Liver (tissue), 3 donors: ENCODE measurements at regions not wholly inside any gene's neighbourhood (a gene's known extent, or its start where the extent isn't known, plus 50 kb on each side); places are given as distances from the start of the nearest gene placed in this dataset.

Experiments used
- EGR1 ChIP-seq, 2 donors: IDR thresholded peaks; 2 replicates each; pipeline ENCODE4 v1.6.1; 2016 to 2018; ENCODE audit warnings: antibody characterized with exemption in 2 of 2, low read depth in 2 of 2
- FOXA1 ChIP-seq: IDR thresholded peaks from 2 replicates; pipeline ENCODE4 v1.6.1; 2016; ENCODE audit warnings: antibody characterized with exemption
- GABPA ChIP-seq, 2 donors: IDR thresholded peaks in 1 of 2; conservative IDR thresholded peaks in 1 of 2; 2 replicates each; pipeline ENCODE4 v1.6.1; 2016; ENCODE audit warnings: antibody characterized with exemption in 2 of 2, mild to moderate bottlenecking in 1 of 2, moderate library complexity in 1 of 2
- JUND ChIP-seq, 2 donors: IDR thresholded peaks; 2 replicates each; pipeline ENCODE4 v1.6.1; 2016; ENCODE audit warnings: antibody characterized with exemption in 2 of 2
- NR2F2 ChIP-seq: IDR thresholded peaks from 2 replicates; pipeline ENCODE4 v1.6.1; 2016; ENCODE audit warnings: antibody characterized with exemption
- RAD21 ChIP-seq, 2 donors: IDR thresholded peaks; 2 replicates each; pipeline ENCODE4 v1.6.1; 2016; ENCODE audit warnings: antibody characterized with exemption in 2 of 2, mild to moderate bottlenecking in 2 of 2
- SP1 ChIP-seq: IDR thresholded peaks from 2 replicates; pipeline ENCODE4 v1.6.1; 2018; ENCODE audit warnings: antibody characterized with exemption, mild to moderate bottlenecking
- TAF1 ChIP-seq: conservative IDR thresholded peaks from 2 replicates; pipeline ENCODE4 v1.6.1; 2016; ENCODE audit warnings: antibody characterized with exemption, mild to moderate bottlenecking
- YY1 ChIP-seq: IDR thresholded peaks from 2 replicates; pipeline ENCODE4 v1.6.1; 2016; ENCODE audit warnings: antibody characterized with exemption, mild to moderate bottlenecking
- TF ChIP-seq, protein P1 (sequence below): IDR thresholded peaks from 2 replicates; pipeline ENCODE4 v1.6.1; 2016; ENCODE audit warnings: antibody characterized with exemption, mild to moderate bottlenecking
- TF ChIP-seq, protein P2 (sequence below): fragments of 150-350 bp; IDR thresholded peaks from 2 replicates; pipeline ENCODE4 v1.5.1; 2017; ENCODE audit warnings: improper control_type of control experiment, low read depth, low read length; ENCODE audit not compliant: missing input control
- TF ChIP-seq, protein P3 (sequence below): IDR thresholded peaks from 2 replicates; pipeline ENCODE4 v1.6.1; 2016; ENCODE audit warnings: antibody characterized with exemption
- TF ChIP-seq, protein P4 (sequence below): IDR thresholded peaks from 2 replicates; pipeline ENCODE4 v1.6.1; 2016; ENCODE audit warnings: antibody characterized with exemption
- TF ChIP-seq, protein P5 (sequence below): IDR thresholded peaks from 2 replicates; pipeline ENCODE4 v1.6.1; 2016; ENCODE audit warnings: antibody characterized with exemption
- donor health status: healthy.
- donor health status: healthy.

DNA sequence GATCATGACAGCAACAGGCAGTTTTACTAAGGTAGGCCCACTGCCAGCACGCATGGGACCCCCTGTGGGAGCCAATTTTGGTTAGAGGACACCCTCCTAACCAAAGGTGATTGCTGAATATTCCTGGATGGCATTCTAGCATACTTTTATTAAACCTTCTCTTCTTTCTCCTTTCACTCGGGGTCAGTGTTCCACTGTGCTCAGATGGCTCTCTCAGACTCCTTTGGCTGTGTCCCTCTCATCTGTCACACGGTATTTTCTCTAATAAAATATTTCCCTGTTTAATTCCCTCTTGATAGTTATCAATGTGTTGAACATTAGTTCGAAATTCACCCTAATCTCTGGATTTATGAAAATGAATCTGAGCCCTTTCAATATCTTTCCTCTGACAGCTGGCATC, 1315.3 kb downstream of the FSTL5 start:
- TF ChIP-seq, protein P1, sequence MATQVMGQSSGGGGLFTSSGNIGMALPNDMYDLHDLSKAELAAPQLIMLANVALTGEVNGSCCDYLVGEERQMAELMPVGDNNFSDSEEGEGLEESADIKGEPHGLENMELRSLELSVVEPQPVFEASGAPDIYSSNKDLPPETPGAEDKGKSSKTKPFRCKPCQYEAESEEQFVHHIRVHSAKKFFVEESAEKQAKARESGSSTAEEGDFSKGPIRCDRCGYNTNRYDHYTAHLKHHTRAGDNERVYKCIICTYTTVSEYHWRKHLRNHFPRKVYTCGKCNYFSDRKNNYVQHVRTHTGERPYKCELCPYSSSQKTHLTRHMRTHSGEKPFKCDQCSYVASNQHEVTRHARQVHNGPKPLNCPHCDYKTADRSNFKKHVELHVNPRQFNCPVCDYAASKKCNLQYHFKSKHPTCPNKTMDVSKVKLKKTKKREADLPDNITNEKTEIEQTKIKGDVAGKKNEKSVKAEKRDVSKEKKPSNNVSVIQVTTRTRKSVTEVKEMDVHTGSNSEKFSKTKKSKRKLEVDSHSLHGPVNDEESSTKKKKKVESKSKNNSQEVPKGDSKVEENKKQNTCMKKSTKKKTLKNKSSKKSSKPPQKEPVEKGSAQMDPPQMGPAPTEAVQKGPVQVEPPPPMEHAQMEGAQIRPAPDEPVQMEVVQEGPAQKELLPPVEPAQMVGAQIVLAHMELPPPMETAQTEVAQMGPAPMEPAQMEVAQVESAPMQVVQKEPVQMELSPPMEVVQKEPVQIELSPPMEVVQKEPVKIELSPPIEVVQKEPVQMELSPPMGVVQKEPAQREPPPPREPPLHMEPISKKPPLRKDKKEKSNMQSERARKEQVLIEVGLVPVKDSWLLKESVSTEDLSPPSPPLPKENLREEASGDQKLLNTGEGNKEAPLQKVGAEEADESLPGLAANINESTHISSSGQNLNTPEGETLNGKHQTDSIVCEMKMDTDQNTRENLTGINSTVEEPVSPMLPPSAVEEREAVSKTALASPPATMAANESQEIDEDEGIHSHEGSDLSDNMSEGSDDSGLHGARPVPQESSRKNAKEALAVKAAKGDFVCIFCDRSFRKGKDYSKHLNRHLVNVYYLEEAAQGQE: no peak
- TF ChIP-seq, protein P2, sequence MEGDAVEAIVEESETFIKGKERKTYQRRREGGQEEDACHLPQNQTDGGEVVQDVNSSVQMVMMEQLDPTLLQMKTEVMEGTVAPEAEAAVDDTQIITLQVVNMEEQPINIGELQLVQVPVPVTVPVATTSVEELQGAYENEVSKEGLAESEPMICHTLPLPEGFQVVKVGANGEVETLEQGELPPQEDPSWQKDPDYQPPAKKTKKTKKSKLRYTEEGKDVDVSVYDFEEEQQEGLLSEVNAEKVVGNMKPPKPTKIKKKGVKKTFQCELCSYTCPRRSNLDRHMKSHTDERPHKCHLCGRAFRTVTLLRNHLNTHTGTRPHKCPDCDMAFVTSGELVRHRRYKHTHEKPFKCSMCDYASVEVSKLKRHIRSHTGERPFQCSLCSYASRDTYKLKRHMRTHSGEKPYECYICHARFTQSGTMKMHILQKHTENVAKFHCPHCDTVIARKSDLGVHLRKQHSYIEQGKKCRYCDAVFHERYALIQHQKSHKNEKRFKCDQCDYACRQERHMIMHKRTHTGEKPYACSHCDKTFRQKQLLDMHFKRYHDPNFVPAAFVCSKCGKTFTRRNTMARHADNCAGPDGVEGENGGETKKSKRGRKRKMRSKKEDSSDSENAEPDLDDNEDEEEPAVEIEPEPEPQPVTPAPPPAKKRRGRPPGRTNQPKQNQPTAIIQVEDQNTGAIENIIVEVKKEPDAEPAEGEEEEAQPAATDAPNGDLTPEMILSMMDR: no peak
- TF ChIP-seq JUND (IDR thresholded peaks at IDR 0.05) (no peak), RAD21 (IDR thresholded peaks at IDR 0.05) (no peak), TAF1 (no peak), NR2F2 (no peak), GABPA (IDR thresholded peaks at IDR 0.05 in 1 of 2, conservative IDR thresholded peaks at IDR 0.05 in 1 of 2) (no peak), FOXA1 (no peak), YY1 (no peak), EGR1 (IDR thresholded peaks at IDR 0.05; ENCODE audit: low read depth in 2 of 2) (no peak), SP1 (no peak)
- TF ChIP-seq, protein P3, sequence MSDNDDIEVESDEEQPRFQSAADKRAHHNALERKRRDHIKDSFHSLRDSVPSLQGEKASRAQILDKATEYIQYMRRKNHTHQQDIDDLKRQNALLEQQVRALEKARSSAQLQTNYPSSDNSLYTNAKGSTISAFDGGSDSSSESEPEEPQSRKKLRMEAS: no peak
- TF ChIP-seq, protein P4, sequence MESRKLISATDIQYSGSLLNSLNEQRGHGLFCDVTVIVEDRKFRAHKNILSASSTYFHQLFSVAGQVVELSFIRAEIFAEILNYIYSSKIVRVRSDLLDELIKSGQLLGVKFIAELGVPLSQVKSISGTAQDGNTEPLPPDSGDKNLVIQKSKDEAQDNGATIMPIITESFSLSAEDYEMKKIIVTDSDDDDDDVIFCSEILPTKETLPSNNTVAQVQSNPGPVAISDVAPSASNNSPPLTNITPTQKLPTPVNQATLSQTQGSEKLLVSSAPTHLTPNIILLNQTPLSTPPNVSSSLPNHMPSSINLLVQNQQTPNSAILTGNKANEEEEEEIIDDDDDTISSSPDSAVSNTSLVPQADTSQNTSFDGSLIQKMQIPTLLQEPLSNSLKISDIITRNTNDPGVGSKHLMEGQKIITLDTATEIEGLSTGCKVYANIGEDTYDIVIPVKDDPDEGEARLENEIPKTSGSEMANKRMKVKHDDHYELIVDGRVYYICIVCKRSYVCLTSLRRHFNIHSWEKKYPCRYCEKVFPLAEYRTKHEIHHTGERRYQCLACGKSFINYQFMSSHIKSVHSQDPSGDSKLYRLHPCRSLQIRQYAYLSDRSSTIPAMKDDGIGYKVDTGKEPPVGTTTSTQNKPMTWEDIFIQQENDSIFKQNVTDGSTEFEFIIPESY: no peak
- TF ChIP-seq, protein P5, sequence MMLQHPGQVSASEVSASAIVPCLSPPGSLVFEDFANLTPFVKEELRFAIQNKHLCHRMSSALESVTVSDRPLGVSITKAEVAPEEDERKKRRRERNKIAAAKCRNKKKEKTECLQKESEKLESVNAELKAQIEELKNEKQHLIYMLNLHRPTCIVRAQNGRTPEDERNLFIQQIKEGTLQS: no peak
